Tibial nerve (tissue), 3 donors: ENCODE measurements at regions not wholly inside any gene's neighbourhood (a gene's known extent, or its start where the extent isn't known, plus 50 kb on each side); places are given as distances from the start of the nearest gene placed in this dataset.

Experiments
- CTCF ChIP-seq, 5 experiments: fragments of 200-600 bp in 3 of 5; fragments of 450-650 bp in 2 of 5; sonication (generic) in 3 of 5; IDR thresholded peaks; one replicate each; pipeline ENCODE4 v1.5.1; 2016 to 2019; ENCODE audit warnings: antibody characterized with exemption in 5 of 5, mild to moderate bottlenecking in 3 of 5, moderate library complexity in 2 of 5
- POLR2A ChIP-seq, 2 donors: fragments of 450-650 bp; IDR thresholded peaks; one replicate each; pipeline ENCODE4 v1.6.1; 2017; ENCODE audit warnings: antibody characterized with exemption in 2 of 2, mild to moderate bottlenecking in 2 of 2, moderate library complexity in 2 of 2

DNA sequence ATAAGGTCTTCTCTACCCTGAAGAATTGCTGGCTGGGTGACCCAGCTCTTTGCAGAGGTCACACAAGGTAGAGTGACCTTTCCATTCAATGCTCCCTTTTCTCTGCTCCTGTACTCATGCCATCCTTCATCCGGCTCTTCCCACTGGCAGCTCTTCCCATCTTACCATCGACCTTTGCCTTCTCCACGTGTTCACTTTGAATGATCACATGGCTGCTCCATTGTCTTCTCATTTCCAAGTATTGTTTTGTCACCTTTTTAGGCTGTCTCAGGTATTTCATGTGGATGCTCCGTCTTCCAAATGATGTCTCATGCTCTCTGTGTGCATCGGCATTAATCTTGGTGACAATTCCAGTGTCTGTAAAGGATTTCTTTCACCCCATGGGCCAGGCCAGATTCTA is 76.6 kb upstream of the ONECUT1 start:
- TF ChIP-seq CTCF (IDR thresholded peaks at IDR 0.05) (no peak), POLR2A (IDR thresholded peaks at IDR 0.05) (no peak)
